GM12873 (cell line): ENCODE measurements at regions not wholly inside any gene's neighbourhood (a gene's known extent, or its start where the extent isn't known, plus 50 kb on each side); places are given as distances from the start of the nearest gene placed in this dataset.

Experiments used
- CTCF ChIP-seq: IDR thresholded peaks from 2 replicates; pipeline ENCODE4 v1.5.1; 2012; ENCODE audit warnings: low read depth, mild to moderate bottlenecking, moderate library complexity, low read length, control low read depth; ENCODE audit not compliant: insufficient read depth; ENCODE audit errors: missing control alignments

- TF ChIP-seq CTCF: no peak
Measured at GRCh38 chr9:105187781-105188180, 56.7 kb upstream of the SLC44A1 start.

- peak; percentile 13 for TF ChIP-seq CTCF
Measured at GRCh38 chr9:105188746-105189145, 55.7 kb upstream of the SLC44A1 start.

- TF ChIP-seq CTCF: no peak
Measured at GRCh38 chr9:105191508-105192121, 52.8 kb upstream of the SLC44A1 start.

GRCh38 chr9:105193560-105193959 is 50.9 kb upstream of the SLC44A1 start:
- no peak for TF ChIP-seq CTCF

- no peak for TF ChIP-seq CTCF
Measured at GRCh38 chr9:105194234-105194633, 50.2 kb upstream of the SLC44A1 start.
